ENCODE measurements at regions not wholly inside any gene's neighbourhood (a gene's known extent, or its start where the extent isn't known, plus 50 kb on each side); places are given as distances from the start of the nearest gene placed in this dataset.
"Not testable (repeated sequence)": the region's sequence is repeated elsewhere in the genome, so short reads cannot be mapped to it uniquely, and the experiment has no call there.

GRCh38 chr6:145090801-145091585, 644.3 kb downstream of the EPM2A start:
- DNase-seq = no peak

GRCh38 chr6:145091586-145092142, 643.7 kb downstream of the EPM2A start:
- no peak for DNase-seq

- DNase-seq = no peak
Observed at GRCh38 chr6:145092554-145092953, 642.8 kb downstream of the EPM2A start.

- no peak for DNase-seq
Observed at GRCh38 chr6:145093226-145093625, 642.1 kb downstream of the EPM2A start.

- DNase-seq = no peak
Observed at GRCh38 chr6:145096846-145097245, 638.5 kb downstream of the EPM2A start.

GRCh38 chr6:145098127-145098526, 637.2 kb downstream of the EPM2A start:
- not testable (repeated sequence) for DNase-seq

GRCh38 chr6:145099713-145100112, 635.6 kb downstream of the EPM2A start:
- no peak for DNase-seq

- peak; percentile 22 for DNase-seq
Observed at GRCh38 chr6:145110109-145110508, 625.2 kb downstream of the EPM2A start.

GRCh38 chr6:145111407-145111806, 623.9 kb downstream of the EPM2A start:
- not testable (repeated sequence) for DNase-seq

GRCh38 chr6:145112711-145113148, 622.6 kb downstream of the EPM2A start:
- peak; percentile 10 for DNase-seq

GRCh38 chr6:145115638-145116037, 619.7 kb downstream of the EPM2A start:
- DNase-seq = no peak

GRCh38 chr6:145116591-145117178, 618.6 kb downstream of the EPM2A start:
- no peak for DNase-seq

GRCh38 chr6:145118224-145118623, 617.1 kb downstream of the EPM2A start:
- DNase-seq = no peak

GRCh38 chr6:145119081-145119480, 616.2 kb downstream of the EPM2A start:
- DNase-seq = no peak

- DNase-seq = no peak
Observed at GRCh38 chr6:145132709-145133108, 602.6 kb downstream of the EPM2A start.

- DNase-seq = no peak
Observed at GRCh38 chr6:145135702-145136101, 599.6 kb downstream of the EPM2A start.

GRCh38 chr6:145137425-145137824, 597.9 kb downstream of the EPM2A start:
- DNase-seq = peak; percentile 43

- no peak for DNase-seq
Observed at GRCh38 chr6:145138469-145139139, 596.7 kb downstream of the EPM2A start.

- DNase-seq = no peak
Observed at GRCh38 chr6:145139140-145139850, 596.0 kb downstream of the EPM2A start.

GRCh38 chr6:145139895-145140294, 595.4 kb downstream of the EPM2A start:
- DNase-seq = no peak

GRCh38 chr6:145141572-145141971, 593.7 kb downstream of the EPM2A start:
- DNase-seq = no peak

GRCh38 chr6:145142958-145143357, 592.4 kb downstream of the EPM2A start:
- DNase-seq = no peak

GRCh38 chr6:145143379-145143778, 591.9 kb downstream of the EPM2A start:
- no peak for DNase-seq

Data from EL (cell line).